ENCODE measurements at regions not wholly inside any gene's neighbourhood (a gene's known extent, or its start where the extent isn't known, plus 50 kb on each side); places are given as distances from the start of the nearest gene placed in this dataset.

- H3K4me1 ChIP-seq (ENCODE audit: insufficient read depth, low read length) = no peaks in the 10 kb centered on the region
- H3K27ac ChIP-seq (ENCODE audit: low read depth, low read length) = no peak overlapping the region
- WGBS = 64% methylated on average over 5 of the region's 5 CpGs
- no peaks in the 10 kb centered on the region for H3K36me3 ChIP-seq (ENCODE audit: insufficient read depth, low read length)
- H3K9ac ChIP-seq (ENCODE audit: low read depth, low read length) = no peak overlapping the region
- no peak overlapping the region for H3K4me3 ChIP-seq (ENCODE audit: low read length)
- no peaks in the 10 kb centered on the region for H3K27me3 ChIP-seq (ENCODE audit: insufficient read depth, low read length)
- no peaks in the 10 kb centered on the region for H3K9me3 ChIP-seq (ENCODE audit: insufficient read depth, low read depth, low read length)
Observed at GRCh38 chr12:68406134-68406576, 74.0 kb upstream of the MDM1 start.

- H3K4me1 ChIP-seq (ENCODE audit: insufficient read depth, low read length) = no peaks in the 10 kb centered on the region
- H3K9ac ChIP-seq (ENCODE audit: low read depth, low read length) = no peak overlapping the region
- H3K9me3 ChIP-seq (ENCODE audit: insufficient read depth, low read depth, low read length) = no peaks in the 10 kb centered on the region
- no peak overlapping the region for H3K4me3 ChIP-seq (ENCODE audit: low read length)
- H3K36me3 ChIP-seq (ENCODE audit: insufficient read depth, low read length) = no peaks in the 10 kb centered on the region
- H3K27ac ChIP-seq (ENCODE audit: low read depth, low read length) = no peak overlapping the region
- H3K27me3 ChIP-seq (ENCODE audit: insufficient read depth, low read length) = no peaks in the 10 kb centered on the region
- WGBS = 94% methylated on average over 4 of the region's 4 CpGs
Observed at GRCh38 chr12:68406911-68407310, 74.7 kb upstream of the MDM1 start.

- 90% methylated on average over 11 of the region's 11 CpGs for WGBS
- H3K9me3 ChIP-seq (ENCODE audit: insufficient read depth, low read depth, low read length) = no peaks in the 10 kb centered on the region
- H3K27me3 ChIP-seq (ENCODE audit: insufficient read depth, low read length) = no peaks in the 10 kb centered on the region
- no peak overlapping the region for H3K4me3 ChIP-seq (ENCODE audit: low read length)
- no peak overlapping the region for H3K9ac ChIP-seq (ENCODE audit: low read depth, low read length)
- no peaks in the 10 kb centered on the region for H3K4me1 ChIP-seq (ENCODE audit: insufficient read depth, low read length)
- H3K27ac ChIP-seq (ENCODE audit: low read depth, low read length) = no peak overlapping the region
- no peaks in the 10 kb centered on the region for H3K36me3 ChIP-seq (ENCODE audit: insufficient read depth, low read length)
Observed at GRCh38 chr12:68410018-68410660, 78.0 kb upstream of the MDM1 start.

- Histone ChIP-seq H3K36me3 (ENCODE audit: insufficient read depth, low read length) (no peaks in the 10 kb centered on the region), H3K4me3 (ENCODE audit: low read length) (no peak overlapping the region), H3K27me3 (ENCODE audit: insufficient read depth, low read length) (no peaks in the 10 kb centered on the region), H3K27ac (ENCODE audit: low read depth, low read length) (no peak overlapping the region), H3K9me3 (ENCODE audit: insufficient read depth, low read depth, low read length) (no peaks in the 10 kb centered on the region), H3K4me1 (ENCODE audit: insufficient read depth, low read length) (no peaks in the 10 kb centered on the region), H3K9ac (ENCODE audit: low read depth, low read length) (no peak overlapping the region)
- 92% methylated on average over 9 of the region's 9 CpGs for WGBS
Observed at GRCh38 chr12:68411371-68411770, 79.2 kb upstream of the MDM1 start.

- Histone ChIP-seq H3K9ac (ENCODE audit: low read depth, low read length) (no peak overlapping the region), H3K9me3 (ENCODE audit: insufficient read depth, low read depth, low read length) (no peaks in the 10 kb centered on the region), H3K4me3 (ENCODE audit: low read length) (no peak overlapping the region), H3K27ac (ENCODE audit: low read depth, low read length) (no peak overlapping the region), H3K4me1 (ENCODE audit: insufficient read depth, low read length) (no peaks in the 10 kb centered on the region), H3K27me3 (ENCODE audit: insufficient read depth, low read length) (no peaks in the 10 kb centered on the region), H3K36me3 (ENCODE audit: insufficient read depth, low read length) (no peaks in the 10 kb centered on the region)
- 93% methylated on average over 2 of the region's 2 CpGs for WGBS
Observed at GRCh38 chr12:68414988-68415387, 82.8 kb upstream of the MDM1 start.

GRCh38 chr12:68416350-68416749, 84.2 kb upstream of the MDM1 start:
- Histone ChIP-seq H3K27me3 (ENCODE audit: insufficient read depth, low read length) (no peaks in the 10 kb centered on the region), H3K4me1 (ENCODE audit: insufficient read depth, low read length) (peaks cover 8% of the 10 kb centered on the region; the same call in 1 of the 2 replicates), H3K9me3 (ENCODE audit: insufficient read depth, low read depth, low read length) (no peaks in the 10 kb centered on the region), H3K36me3 (ENCODE audit: insufficient read depth, low read length) (no peaks in the 10 kb centered on the region), H3K9ac (ENCODE audit: low read depth, low read length) (no peak overlapping the region), H3K4me3 (ENCODE audit: low read length) (no peak overlapping the region), H3K27ac (ENCODE audit: low read depth, low read length) (no peak overlapping the region)
- 96% methylated on average over 6 of the region's 6 CpGs for WGBS

- H3K4me3 ChIP-seq (ENCODE audit: low read length) = no peak overlapping the region
- H3K9me3 ChIP-seq (ENCODE audit: insufficient read depth, low read depth, low read length) = no peaks in the 10 kb centered on the region
- no peaks in the 10 kb centered on the region for H3K36me3 ChIP-seq (ENCODE audit: insufficient read depth, low read length)
- H3K27ac ChIP-seq (ENCODE audit: low read depth, low read length) = no peak overlapping the region
- peaks cover 8% of the 10 kb centered on the region; the same call in 1 of the 2 replicates for H3K4me1 ChIP-seq (ENCODE audit: insufficient read depth, low read length)
- no peak overlapping the region for H3K9ac ChIP-seq (ENCODE audit: low read depth, low read length)
- H3K27me3 ChIP-seq (ENCODE audit: insufficient read depth, low read length) = no peaks in the 10 kb centered on the region
- WGBS = 91% methylated on average over 5 of the region's 5 CpGs
Observed at GRCh38 chr12:68416826-68417225, 84.7 kb upstream of the MDM1 start.

- Histone ChIP-seq H3K27me3 (ENCODE audit: insufficient read depth, low read length) (no peaks in the 10 kb centered on the region), H3K27ac (ENCODE audit: low read depth, low read length) (no peak overlapping the region), H3K9ac (ENCODE audit: low read depth, low read length) (no peak overlapping the region), H3K36me3 (ENCODE audit: insufficient read depth, low read length) (no peaks in the 10 kb centered on the region), H3K4me3 (ENCODE audit: low read length) (no peak overlapping the region), H3K4me1 (ENCODE audit: insufficient read depth, low read length) (peaks cover 8% of the 10 kb centered on the region; the same call in 1 of the 2 replicates), H3K9me3 (ENCODE audit: insufficient read depth, low read depth, low read length) (no peaks in the 10 kb centered on the region)
Observed at GRCh38 chr12:68418137-68418460, 85.9 kb upstream of the MDM1 start.

- Histone ChIP-seq H3K27me3 (ENCODE audit: insufficient read depth, low read length) (no peaks in the 10 kb centered on the region), H3K9me3 (ENCODE audit: insufficient read depth, low read depth, low read length) (no peaks in the 10 kb centered on the region), H3K9ac (ENCODE audit: low read depth, low read length) (no peak overlapping the region), H3K4me1 (ENCODE audit: insufficient read depth, low read length) (peaks cover 8% of the 10 kb centered on the region; the same call in 1 of the 2 replicates), H3K27ac (ENCODE audit: low read depth, low read length) (no peak overlapping the region), H3K36me3 (ENCODE audit: insufficient read depth, low read length) (no peaks in the 10 kb centered on the region), H3K4me3 (ENCODE audit: low read length) (no peak overlapping the region)
- WGBS = 82% methylated on average over 11 of the region's 11 CpGs
Observed at GRCh38 chr12:68420225-68421010, 88.3 kb upstream of the MDM1 start.

- WGBS = 81% methylated on average over 3 of the region's 3 CpGs
- H3K9ac ChIP-seq (ENCODE audit: low read depth, low read length) = no peak overlapping the region
- H3K36me3 ChIP-seq (ENCODE audit: insufficient read depth, low read length) = no peaks in the 10 kb centered on the region
- no peaks in the 10 kb centered on the region for H3K9me3 ChIP-seq (ENCODE audit: insufficient read depth, low read depth, low read length)
- H3K4me1 ChIP-seq (ENCODE audit: insufficient read depth, low read length) = peaks cover 8% of the 10 kb centered on the region; the same call in 1 of the 2 replicates
- no peaks in the 10 kb centered on the region for H3K27me3 ChIP-seq (ENCODE audit: insufficient read depth, low read length)
- H3K4me3 ChIP-seq (ENCODE audit: low read length) = no peak overlapping the region
- H3K27ac ChIP-seq (ENCODE audit: low read depth, low read length) = no peak overlapping the region
Observed at GRCh38 chr12:68422159-68422558, 90.0 kb upstream of the MDM1 start.

- H3K4me1 ChIP-seq (ENCODE audit: insufficient read depth, low read length) = peaks cover 9% of the 10 kb centered on the region
- no peaks in the 10 kb centered on the region for H3K9me3 ChIP-seq (ENCODE audit: insufficient read depth, low read depth, low read length)
- 74% methylated on average over 7 of the region's 7 CpGs for WGBS
- no peak overlapping the region for H3K9ac ChIP-seq (ENCODE audit: low read depth, low read length)
- H3K27me3 ChIP-seq (ENCODE audit: insufficient read depth, low read length) = no peaks in the 10 kb centered on the region
- H3K27ac ChIP-seq (ENCODE audit: low read depth, low read length) = no peak overlapping the region
- H3K36me3 ChIP-seq (ENCODE audit: insufficient read depth, low read length) = no peaks in the 10 kb centered on the region
- H3K4me3 ChIP-seq (ENCODE audit: low read length) = no peak overlapping the region
Observed at GRCh38 chr12:68422956-68423574, 90.9 kb upstream of the MDM1 start.

Data from HUES64 (cell line).